ENCODE measurements at regions not wholly inside any gene's neighbourhood (a gene's known extent, or its start where the extent isn't known, plus 50 kb on each side); places are given as distances from the start of the nearest gene placed in this dataset.

DNA sequence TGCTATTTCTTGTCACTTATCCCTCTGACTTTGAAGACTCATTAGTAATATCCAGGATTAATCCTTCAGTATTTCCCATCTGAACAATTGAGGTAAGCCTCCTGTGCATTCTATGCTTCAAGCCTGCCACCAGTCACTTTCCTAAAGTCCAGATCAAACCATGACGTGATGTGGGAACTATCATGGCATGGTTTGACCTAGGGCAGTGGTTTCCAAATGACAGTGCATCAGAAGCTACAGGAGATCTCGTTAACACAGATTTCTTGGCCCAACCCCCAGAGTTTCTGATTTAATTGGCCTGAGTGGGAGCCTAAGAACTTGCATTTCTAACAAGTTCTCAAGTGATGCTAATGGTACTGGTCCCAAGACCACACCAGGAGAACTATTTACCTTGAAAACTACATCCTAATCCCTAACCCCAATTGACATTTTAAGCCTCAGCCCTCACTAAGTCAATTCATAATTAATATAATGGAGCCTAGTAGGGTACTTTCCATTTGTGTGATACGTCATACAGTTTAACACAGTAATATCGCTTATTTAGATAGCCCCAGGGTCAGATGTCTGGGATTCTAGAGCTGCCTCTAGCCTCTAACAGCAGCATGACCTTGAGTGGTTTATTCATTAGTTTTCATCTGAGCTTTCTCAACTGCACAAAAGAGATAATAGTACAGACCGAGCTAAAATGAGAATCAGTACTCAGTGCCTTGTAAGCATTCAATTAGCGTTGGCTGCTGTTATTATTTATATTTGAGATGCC is 907.6 kb downstream of the TFAP2A start:
- no peak for DNase-seq

DNA sequence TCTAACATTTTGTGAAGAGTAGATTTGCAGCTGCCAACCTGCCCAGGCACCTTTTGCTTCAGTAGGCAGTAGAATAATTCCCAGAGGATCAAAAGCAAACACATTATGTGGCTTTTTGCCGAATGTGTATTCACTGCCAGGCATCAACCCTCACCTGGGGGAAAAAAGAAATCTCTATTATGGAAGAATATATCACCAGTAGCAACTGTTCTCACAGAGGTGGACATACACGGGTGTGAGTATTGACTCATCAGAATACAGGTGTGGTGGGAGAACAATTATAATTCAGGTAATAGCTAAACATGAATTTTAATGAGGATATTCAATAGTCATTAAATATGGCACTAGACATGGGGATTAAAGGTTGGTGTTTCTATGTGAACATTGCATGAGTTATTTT is 910.7 kb downstream of the TFAP2A start:
- DNase-seq: no peak

DNA sequence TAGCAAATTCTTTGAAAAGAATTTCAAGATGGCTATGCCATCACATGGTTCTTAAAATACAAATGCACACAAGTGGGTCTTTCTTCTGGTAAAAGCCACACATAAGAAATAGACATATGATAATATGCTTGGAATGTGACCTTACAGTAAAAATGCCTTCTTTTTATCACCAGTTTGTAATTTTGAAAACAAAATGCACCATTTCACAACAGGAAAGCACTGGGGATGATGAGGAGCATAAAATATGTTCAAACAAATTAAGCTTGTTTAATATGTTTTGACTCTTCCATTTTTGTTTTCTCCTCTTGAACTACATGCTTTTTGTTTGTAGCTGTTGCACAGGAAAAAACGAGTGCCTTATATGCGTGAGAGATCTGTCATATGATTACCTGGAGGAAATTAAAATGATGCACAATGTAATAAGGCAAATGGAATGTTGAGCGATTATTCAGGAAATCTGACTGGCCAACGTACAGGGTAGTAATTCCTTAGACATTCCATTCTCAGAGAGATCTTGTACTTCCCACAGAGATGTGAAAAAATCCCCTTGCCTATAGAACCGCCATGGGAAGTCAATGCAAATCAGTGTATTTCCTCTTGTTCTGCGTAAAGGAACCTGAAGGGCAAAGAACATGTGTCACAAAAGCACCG is 911.6 kb downstream of the TFAP2A start:
- no peak for DNase-seq

DNA sequence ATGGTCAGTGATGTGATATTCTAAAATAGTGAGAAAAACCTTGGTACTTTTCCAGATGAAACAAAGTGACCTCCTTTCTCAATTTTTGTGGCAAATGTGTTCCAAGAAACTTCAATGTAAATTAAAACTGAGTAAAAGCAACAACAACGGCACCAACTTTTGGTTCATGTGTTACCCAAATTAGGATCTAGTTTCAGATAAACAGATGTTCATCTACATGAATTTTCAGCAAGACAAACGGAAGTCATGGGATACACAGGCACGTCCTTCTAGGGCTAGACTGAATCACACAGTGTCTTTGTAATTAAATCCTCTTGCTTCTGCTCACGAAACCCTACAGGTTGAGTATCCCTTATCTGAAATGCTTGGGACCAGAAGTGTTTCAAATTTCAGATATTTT is 915.2 kb downstream of the TFAP2A start:
- no peak for DNase-seq

DNA sequence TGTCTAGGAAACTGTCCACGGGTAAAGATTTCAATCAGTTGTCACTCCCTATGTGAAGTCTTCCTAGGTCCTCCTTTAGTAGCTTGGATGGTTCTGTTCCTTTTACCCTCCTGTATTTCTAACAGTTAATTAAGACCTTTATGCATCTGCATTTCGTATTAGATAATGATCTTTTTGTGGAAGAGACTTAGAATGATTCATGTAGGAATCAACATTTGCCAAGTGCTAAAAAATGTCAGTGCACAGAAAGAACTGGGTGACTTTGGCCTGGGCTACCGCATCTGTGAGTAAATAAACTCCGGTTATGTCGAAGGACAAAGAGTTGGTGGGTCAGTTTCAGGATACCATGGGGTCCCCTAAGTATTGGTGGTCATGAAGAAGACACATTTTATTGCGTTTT is 918.0 kb downstream of the TFAP2A start:
- no peak for DNase-seq

DNA sequence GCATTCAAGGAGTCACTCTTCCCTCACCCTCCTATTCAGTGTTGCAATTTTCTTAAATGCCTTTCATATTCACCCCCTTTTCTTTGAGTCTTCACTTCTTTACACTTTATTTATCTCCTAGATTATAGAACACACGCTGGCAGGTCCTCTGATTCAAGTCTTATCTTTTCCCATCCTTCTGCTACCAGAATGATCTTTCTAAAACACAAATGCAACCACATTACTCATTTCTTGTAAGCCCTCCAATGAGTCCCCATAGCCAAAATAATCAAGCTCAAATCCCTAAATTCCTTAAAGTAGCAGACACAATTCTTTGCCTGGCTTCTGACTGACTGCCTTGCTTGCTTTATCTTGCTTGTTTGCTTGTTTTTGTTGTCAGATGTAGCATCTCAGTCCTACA is 920.0 kb downstream of the TFAP2A start:
- DNase-seq: no peak

DNA sequence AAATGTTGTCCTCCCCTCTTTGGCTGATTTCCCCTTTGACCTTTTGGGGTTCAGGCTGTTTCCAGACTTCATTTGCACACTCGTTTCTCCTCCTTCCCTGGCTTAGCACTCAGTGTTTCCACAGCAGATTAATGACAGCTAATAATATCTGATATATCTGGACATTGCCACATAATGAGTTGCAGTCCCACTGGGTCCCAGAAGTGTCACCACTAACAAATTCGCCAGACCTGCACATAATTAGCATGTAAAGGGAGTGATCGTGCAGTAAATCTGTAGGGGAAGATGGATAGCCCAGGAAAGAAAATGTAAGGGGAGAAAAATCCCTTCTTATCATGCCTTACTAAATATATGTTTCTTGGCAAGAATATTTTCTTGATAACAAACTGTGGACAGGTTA is 922.1 kb downstream of the TFAP2A start:
- no peak for DNase-seq

DNA sequence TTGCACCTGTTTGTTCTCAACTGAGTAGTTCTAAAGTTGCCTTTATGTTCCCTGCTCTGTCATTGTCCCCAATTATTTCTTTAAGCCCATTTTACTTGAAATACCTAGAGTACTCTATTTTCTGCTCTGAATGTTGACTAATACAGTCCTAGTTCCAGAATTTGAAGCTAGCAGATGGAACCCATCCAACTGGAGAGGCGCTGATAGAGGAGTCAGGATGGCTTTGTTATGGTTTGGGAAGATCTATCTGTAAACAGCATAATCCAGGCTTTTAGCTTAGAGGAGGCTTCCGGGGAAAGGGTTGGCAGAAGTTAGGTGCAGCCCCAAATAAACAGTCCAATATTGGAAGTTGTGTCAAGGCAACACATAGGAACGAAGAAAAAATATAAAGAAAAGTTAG is 927.7 kb downstream of the TFAP2A start:
- no peak for DNase-seq

DNA sequence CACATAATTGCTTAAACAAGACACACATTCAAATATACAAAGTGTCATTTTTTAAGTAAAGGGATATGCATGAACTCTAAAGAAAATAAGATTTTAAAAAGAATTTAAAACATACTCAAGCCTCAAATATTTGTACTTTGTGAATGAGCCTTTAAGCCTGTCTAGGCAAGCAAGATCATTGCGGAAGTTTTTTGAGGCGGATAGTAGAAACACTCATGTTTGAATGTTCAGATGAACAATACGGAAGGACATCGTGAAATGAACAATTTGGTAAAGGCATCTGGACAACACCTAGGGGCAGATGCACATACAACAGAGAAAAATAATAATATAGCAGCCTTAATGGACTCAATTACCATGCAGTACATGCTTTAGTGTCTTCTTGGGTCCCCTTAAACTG is 928.9 kb downstream of the TFAP2A start:
- DNase-seq: no peak

DNA sequence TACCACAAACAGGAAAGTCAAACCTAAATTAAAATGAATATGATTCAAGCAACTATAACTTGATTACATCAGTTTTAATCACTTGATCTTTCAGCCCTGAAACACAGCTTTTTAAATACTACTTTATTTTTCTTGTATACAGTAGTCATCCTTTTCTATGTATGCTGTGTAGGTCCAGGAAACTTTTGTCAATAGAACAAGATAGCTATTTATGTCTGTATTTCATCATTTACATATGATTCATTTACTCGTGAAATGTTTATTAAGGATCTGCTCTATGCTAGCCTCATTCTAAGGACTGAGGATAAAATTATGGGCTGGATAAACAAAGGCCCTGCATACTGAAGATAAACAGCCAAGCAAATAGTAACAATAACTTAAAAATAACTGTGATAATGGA is 930.2 kb downstream of the TFAP2A start:
- no peak for DNase-seq

DNA sequence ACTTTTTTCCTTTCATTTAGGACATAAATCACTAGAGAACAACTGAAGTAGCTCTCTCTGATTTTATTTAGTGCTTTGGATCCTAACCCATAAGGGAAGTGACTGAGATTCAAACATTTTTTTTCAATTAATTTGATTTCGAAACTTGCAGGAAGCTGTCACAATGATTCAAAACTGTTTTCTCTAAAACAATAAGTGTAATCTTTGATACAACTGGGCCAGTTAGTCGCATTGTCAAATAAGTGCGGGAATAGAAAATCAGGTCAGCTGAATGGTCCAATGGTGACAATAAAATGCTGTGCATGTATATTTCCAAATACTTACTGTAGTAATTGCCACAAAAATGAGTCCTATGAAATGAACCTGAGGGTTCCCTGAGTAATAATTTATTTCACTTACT is 930.8 kb downstream of the TFAP2A start:
- DNase-seq: no peak

DNA sequence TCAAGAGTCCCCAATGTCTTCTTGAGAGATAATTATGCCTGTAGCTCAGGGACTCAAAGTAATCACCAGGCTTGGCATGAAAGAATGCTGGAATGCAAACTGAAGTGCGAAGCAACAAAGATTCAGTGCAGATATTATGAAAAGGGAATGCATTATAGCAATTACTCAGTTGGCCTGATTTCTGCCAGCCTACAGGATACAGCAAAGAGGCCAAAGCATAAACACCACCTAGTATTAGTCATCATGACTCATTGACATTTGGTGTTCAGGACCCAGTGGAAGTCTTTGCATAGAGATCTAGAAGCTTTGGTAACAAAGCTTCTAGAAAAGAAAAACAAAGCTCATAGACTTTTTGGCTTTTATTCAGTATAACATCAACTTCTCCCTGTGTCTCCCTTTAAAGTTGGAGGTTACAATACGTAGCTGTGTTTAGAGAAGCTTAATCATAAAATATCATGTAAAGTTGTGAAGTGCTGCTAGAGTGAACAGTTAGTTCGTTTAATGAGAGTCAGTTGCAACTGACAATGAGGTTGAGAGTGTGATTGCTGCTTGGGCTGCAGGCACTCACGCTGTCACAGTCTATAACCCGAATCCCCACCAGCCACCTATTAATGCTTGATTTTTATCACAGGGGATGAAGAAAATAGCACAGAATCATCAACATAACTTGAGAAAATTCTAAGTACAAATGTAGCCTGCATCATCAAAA is 932.7 kb downstream of the TFAP2A start:
- DNase-seq: no peak

DNA sequence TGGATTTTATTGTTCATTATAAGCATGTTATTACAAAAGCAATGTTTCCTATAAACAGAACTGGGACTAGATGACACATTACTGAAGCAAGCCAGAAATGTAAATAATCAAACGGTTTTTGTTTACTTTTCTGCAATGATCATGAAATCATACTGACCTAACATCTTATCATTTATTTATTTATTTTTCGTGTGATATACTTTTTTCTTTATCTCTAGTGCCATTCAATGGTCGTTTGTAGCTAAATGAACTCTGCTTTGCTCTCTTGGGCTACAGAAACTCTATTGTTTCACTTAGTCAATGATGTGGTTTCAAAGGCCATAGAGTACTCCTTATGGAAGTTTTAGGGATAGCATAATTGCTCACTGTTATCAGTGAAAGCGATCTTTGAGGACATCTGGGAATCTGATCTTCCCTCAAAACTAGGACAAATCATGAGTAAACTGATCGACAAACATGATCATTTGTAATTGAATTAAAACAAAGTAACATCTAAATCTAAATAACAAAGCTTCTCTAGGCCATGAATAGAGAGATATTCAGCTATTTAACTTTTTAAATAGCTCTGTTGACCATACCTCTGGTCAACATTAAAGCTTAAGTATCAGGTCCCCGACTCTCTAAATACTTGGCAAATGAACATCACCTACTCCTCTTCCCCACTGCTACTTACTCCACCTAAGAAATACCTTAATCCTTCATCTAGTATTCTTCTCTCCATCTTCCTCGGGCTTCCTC is 933.4 kb downstream of the TFAP2A start:
- no peak for DNase-seq

DNA sequence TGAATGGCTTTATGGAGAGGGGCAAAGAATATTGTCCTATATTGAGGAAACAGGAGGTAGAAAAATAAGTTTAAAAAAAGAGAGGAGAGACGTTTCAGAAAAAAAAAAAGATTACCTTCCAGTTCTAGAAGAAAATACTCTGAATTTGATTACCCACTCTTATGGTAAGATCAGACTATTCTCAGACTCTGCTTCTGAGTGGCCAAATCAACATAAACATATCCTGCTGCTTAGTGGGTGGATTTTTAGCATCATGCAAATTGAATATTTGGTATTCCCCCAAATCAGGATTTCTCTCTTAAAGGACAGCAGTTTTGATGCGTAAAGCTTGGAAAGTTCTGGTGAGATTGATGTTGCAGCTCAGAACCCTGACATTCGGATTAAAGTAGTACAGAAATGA is 946.6 kb downstream of the TFAP2A start:
- no peak for DNase-seq

DNA sequence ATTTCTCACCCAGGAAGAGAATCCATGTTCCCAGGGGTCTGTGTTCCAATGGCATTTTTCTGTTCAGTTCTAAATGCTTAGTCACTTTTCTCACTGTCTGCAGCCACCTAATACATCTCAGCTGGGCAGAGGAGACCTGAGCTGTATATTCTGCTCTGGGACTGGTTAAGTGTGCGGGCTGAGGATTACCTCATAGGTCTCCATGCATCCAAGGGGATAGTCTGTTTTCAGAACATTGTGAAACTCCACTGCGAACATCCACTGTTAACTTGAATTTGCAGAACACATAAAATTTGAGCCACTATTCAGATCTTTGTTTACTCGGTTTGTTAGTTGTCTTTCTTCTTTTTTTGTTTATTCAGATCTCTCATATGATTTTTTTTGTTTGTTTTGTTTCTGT is 947.1 kb downstream of the TFAP2A start:
- DNase-seq: no peak

DNA sequence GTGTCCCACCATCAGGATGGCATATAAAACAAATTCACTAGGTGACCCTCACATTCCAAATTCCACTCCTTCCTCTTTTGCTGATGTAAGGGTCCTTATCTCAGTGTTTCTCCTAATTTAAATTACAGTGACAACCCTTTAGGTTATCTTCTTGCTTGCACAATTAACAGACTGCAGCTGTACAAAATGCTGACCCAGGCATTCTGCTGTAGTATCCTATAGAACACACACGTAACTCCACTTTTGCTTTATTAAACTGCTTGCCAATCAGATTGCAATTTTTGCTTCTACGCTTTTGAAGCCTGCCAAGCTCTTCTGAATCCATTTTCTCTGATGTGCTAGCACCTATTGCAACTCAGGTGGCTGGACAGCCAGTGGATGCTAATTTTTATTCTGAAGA is 950.3 kb downstream of the TFAP2A start:
- DNase-seq: no peak

DNA sequence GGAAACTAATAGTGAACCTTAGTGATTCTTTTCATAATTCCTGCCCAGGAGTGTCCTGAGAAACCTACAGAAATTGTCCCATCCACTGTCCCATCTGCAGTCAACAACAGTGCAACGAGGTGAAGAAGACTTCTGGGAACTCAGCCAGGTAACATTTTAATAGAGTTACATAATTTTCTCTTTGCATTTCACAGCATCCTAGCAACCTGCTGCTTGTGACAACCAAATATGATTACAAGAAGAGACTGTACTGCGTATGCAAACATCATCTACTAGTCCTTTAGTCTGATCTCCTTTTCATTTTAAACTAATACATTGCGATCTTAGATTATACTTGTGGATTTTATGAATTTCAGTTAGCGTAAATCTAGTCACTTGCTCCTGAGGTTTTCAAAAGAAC is 951.6 kb downstream of the TFAP2A start:
- no peak for DNase-seq

DNA sequence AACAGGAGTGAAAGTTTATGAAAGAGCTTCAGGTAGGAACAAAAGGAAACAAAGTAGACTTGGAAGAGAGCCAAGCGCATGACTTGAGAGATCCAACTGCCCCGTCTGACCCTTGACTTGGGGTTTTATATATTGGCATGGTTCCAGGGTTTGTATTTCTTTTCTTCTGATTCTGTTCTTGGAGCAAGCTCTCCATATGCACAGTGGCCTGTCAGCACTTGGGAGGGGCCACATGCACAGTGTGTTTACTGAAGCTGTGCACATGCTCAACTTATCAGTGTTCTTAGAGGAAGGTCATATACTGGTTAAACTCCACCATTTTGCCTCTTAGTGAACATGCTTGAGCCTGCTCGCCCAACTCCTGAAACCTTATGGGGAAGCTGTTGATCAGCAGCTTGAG is 953.7 kb downstream of the TFAP2A start:
- DNase-seq: no peak

DNA sequence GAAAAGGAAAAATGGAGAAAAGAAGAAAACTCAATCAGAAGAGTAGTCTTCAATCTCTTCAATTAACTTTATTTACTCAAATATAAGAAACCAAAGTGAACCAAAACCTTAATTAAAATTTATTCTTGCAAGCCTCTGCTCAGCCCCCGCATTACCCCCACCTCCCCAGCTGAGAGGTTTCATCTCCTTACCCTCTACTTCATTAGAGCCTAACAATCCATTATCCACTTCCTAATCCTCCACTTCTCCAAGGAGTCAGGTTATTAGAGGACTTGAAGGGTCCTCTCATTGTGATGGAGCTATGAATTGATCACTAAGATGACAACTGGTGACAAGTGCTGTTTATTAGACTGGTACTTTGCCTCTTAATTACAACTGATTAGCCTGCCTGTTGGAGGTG is 956.5 kb downstream of the TFAP2A start:
- no peak for DNase-seq

DNA sequence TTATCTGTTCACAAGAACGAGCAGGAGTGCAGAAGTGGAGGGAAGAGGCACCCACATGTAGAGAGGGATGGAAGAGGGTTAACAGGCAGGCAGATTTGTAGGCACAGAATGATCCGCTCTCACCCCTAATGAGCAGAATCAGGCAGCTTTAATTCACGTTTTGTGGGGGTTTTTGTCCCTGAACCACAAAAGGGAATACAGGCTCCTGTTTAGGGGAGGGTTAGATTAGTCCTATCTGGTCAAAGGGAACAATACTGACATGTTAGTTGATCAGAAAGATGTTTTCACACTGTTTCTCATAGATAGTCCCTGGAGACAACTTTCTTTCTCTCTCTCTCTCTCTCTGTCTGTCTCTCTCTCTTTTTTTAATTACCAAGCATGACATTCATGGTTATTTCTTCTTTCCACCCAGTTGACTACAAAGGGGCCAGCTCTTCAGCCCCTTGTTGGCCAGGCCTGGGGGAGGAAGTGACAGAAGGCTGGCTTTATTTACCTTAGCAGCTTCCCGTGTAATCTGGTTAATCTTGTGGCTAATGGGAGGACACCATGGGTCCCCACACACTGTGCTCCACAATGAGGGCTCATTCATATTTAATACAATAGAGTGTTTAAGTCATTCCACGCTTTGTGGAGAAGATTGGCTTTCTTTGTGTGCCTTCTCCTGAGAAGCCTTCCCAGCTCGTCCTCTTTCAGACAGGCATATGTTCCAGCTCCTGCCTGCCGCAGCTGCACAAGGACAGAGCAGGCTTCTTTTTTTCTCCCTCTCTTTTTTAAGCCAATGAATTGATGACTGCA is 958.8 kb downstream of the TFAP2A start:
- no peak for DNase-seq

DNA sequence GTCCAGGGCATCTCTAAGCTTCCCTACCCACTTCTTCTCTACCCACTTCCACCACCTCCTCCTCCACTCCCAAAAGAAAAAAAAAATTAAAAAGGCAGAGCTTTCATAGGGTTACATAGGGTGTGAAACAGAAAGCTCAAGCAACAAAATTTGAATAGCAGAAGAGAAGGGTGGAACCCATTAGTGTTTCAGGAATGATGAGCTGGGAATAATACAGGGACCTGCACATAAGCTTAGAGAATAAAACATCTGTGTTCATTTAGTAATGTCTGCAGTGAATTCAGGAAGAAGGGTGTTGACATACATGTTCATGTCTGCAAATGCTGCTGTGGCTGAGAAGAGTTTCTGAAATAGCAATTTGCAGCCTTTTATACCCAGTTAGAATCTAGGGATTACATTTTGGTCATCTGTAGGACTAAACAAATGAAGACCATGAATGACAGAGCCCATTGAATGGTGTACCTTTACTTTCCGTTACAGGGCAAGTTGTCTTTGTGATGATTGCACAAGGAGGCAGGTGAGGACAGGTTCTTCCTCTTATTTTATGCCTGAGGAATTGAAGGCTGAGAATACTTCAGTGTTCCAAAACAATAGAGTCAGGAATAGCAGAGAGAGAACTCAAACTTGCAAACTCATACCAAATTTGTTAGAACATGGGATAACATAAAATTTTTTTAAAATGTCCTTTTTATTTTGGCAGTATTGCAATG is 975.1 kb downstream of the TFAP2A start:
- DNase-seq: no peak

DNA sequence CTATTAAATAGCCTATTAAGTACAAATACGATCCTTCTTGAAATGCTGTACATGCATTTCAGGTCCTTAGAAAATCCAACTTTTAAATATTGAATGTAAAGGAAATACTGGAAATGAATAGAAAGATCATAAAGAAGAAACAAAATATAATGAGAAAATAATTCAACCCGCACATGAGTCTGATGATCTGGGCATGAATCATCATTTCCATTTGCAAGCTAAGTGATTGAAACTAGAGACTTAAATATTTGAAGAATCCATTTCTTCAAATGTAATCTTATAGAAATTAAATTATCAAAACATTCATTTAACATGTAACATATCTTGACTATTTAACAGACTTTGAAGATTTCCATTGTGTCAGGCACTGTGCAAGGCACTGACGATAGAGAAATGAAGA is 977.0 kb downstream of the TFAP2A start:
- DNase-seq: no peak
